GM06990 (cell line): ENCODE measurements at regions not wholly inside any gene's neighbourhood (a gene's known extent, or its start where the extent isn't known, plus 50 kb on each side); places are given as distances from the start of the nearest gene placed in this dataset.

Experiments used
- DNase-seq: peaks from one replicate; pipeline ENCODE4 v3.0.0-alpha.2; 2011; ENCODE audit not compliant: insufficient read length; ENCODE audit errors: extremely low read depth
- H3K27me3 ChIP-seq: replicated peaks from 2 replicates; pipeline ENCODE4 v1.6.0; 2011; ENCODE audit warnings: low read length; ENCODE audit not compliant: control insufficient read depth, insufficient read depth
- H3K36me3 ChIP-seq: 2 replicates; pipeline ENCODE4 v1.5.1; 2011; ENCODE audit warnings: low read length; ENCODE audit not compliant: control insufficient read depth, insufficient read depth
- H3K4me3 ChIP-seq: replicated peaks from 2 replicates; pipeline ENCODE4 v1.5.1; 2011; ENCODE audit warnings: low read depth, mild to moderate bottlenecking, control low read depth, low read length
- TF ChIP-seq, protein P1 (sequence below): IDR thresholded peaks from 2 replicates; pipeline ENCODE4 v1.5.1; 2011; ENCODE audit warnings: low read length, control low read depth, mild to moderate bottlenecking, inconsistent platforms; ENCODE audit not compliant: insufficient read depth, poor library complexity, severe bottlenecking

DNA sequence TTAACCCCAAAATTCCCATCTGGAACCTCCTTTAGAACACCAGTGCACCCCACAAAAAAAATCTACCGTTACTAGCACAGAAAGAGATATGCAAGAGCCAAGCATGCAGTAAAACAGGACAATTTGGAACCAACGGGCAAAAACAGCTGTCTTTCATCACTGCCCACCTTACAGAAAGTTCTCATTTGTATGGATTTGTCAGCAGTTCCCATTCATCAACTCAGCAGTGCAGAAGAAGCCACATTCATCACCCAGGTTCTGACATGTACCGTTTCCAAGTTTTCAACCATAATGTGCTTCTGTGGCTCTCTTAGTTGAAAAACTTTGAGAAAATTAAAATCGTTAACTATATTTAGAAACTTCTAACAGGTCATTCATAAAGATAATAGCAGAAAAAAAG is 387.0 kb downstream of the RPS29 start:
- no peaks in the 10 kb centered on the region for H3K27me3 ChIP-seq
- DNase-seq = no peak
- H3K36me3 ChIP-seq = no peaks in the 10 kb centered on the region
- TF ChIP-seq, protein P1, sequence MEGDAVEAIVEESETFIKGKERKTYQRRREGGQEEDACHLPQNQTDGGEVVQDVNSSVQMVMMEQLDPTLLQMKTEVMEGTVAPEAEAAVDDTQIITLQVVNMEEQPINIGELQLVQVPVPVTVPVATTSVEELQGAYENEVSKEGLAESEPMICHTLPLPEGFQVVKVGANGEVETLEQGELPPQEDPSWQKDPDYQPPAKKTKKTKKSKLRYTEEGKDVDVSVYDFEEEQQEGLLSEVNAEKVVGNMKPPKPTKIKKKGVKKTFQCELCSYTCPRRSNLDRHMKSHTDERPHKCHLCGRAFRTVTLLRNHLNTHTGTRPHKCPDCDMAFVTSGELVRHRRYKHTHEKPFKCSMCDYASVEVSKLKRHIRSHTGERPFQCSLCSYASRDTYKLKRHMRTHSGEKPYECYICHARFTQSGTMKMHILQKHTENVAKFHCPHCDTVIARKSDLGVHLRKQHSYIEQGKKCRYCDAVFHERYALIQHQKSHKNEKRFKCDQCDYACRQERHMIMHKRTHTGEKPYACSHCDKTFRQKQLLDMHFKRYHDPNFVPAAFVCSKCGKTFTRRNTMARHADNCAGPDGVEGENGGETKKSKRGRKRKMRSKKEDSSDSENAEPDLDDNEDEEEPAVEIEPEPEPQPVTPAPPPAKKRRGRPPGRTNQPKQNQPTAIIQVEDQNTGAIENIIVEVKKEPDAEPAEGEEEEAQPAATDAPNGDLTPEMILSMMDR = no peak
- H3K4me3 ChIP-seq = no peak overlapping the region

DNA sequence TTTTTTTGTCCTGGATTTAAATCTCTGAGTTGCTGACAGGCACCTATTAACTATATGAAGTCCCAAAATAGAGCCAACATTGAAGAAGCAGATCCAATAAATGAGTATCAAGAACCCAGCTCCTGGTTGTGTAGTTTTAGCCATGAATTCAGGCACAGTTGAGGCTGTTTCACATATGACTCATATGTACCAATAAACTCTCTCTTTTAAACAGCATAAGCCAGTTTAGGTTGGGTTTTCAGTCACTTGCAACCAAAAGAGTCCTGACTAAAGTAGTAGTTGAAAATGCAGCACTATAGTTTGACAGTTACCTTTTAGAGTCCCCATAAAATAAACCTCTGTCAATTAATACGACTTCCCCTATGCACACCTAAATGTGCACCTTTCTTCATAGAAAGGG is 389.9 kb downstream of the RPS29 start:
- no peak for DNase-seq
- no peak overlapping the region for H3K4me3 ChIP-seq
- no peaks in the 10 kb centered on the region for H3K36me3 ChIP-seq
- TF ChIP-seq, protein P1 = no peak
- no peaks in the 10 kb centered on the region for H3K27me3 ChIP-seq

DNA sequence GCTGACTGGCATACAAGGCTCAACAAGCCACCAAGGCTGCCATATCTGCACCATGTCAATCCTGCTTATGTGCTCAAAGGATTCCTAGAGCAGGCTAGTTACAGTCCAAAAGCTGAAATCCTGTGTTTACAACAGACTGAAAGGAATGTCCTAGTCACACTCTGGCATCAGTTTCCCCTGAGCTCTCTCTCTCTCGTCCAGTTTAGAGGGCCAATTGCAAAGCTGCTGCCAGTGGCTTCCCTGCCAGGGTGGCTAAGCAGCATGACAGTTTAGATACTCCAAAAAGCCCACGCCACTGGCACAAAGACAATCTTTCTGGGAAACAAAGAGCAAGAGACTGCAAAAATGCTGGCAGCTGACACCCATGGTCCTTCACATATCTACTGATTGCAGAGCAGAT is 392.1 kb downstream of the RPS29 start:
- no peak overlapping the region for H3K4me3 ChIP-seq

DNA sequence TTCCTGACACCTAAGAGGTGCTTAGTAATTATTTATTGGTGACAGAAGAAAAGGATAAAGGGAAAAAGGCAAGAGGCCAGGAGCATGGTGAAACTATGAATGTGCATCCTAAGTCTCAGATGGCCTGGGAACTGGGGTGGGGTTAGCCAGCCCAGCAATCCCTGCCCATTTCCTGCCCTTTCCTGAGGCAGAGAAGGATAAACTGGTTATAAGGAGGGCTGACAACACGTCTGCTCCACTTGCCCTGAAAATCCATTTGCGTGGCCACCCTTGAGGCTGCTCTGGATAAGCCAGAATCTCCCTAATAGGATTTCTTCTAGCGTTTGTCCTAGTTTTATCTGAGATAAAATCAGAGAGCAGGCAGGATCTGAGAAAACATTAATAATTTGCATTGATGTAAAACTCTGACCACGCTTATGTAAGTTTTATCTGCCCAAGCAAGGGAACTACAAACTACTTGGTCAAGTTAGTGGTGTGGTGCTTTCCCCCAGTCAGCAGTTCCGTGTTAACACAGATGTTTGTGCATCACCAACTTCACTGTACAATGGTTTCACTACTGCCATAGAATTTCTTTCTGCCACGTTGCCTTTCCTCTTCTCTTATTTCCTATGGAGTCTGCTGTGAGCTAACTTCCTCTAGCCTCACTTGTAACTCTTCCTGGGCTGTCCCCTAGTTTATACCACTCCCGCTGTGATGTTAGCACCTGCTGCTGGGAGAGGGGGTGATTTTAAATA is 392.7 kb downstream of the RPS29 start:
- TF ChIP-seq, protein P1 = no peak
- DNase-seq = peak; percentile 0
- Histone ChIP-seq H3K27me3 (no peaks in the 10 kb centered on the region), H3K4me3 (no peak overlapping the region), H3K36me3 (no peaks in the 10 kb centered on the region)

More for the DNA sequence above, 392.1 kb downstream of the RPS29 start:
- Histone ChIP-seq H3K27me3 (no peaks in the 10 kb centered on the region), H3K36me3 (no peaks in the 10 kb centered on the region)
- TF ChIP-seq, protein P1 = no peak
- no peak for DNase-seq

DNA sequence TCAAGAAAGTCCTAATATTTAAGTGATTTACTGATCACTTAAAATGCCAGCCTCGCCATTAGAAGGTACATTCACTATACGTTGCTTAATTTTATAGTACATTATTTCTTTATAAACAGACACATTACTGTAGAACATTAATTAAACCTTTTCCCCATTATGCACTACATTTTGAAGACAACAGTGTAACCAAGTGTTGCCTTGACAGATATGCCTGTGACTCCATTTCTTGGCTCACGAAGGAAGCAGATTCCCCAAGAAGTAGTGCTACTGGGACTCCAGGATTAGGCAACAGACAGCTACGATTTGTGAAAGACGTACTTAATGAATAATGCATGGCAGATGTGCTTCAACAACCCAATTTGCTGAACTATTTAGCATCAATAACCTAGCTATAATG is 394.8 kb downstream of the RPS29 start:
- no peaks in the 10 kb centered on the region for H3K36me3 ChIP-seq
- TF ChIP-seq, protein P1 = no peak
- no peak for DNase-seq
- H3K27me3 ChIP-seq = no peaks in the 10 kb centered on the region
- H3K4me3 ChIP-seq = no peak overlapping the region

DNA sequence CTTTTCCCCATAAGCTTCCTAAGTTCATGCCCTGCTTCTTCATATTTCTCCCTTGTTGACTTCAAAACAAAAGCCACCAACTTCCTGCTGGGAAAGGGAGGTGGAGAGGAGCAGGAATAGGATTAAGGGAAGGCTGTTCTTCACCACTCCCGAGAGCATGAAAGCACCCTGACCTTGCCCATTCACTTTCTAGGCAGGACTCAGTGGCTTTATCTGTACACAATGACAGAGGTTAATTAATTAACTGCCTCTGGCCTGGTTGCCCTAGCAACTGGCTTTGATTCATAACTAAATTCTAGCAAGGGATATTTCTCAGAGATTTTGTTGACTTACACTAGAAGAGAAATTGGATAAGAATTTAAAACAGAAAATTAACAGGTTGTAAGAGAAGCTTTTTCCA is 396.8 kb downstream of the RPS29 start:
- TF ChIP-seq, protein P1 = no peak
- Histone ChIP-seq H3K4me3 (no peak overlapping the region), H3K36me3 (no peaks in the 10 kb centered on the region), H3K27me3 (no peaks in the 10 kb centered on the region)
- no peak for DNase-seq
